DOHH2 (cell line): ENCODE measurements at regions not wholly inside any gene's neighbourhood (a gene's known extent, or its start where the extent isn't known, plus 50 kb on each side); places are given as distances from the start of the nearest gene placed in this dataset.

Experiments used
- CTCF ChIP-seq: fragments of 200-600 bp; sonication (generic); IDR thresholded peaks from one replicate; pipeline ENCODE4 v1.5.1; 2014; ENCODE audit warnings: antibody characterized with exemption, mild to moderate bottlenecking, low read depth, low read length; ENCODE audit not compliant: poor library complexity, severe bottlenecking
- EZH2phosphoT487 ChIP-seq: fragments of 200-600 bp; sonication (generic); IDR thresholded peaks from 2 replicates; pipeline ENCODE4 v1.6.1; 2017; ENCODE audit warnings: borderline replicate concordance, mild to moderate bottlenecking, antibody characterized with exemption, low read length, moderate library complexity, mixed read lengths

- TF ChIP-seq CTCF (no peak), EZH2phosphoT487 (no peak)
Observed at GRCh38 chr3:15982667-15983196, 185.0 kb upstream of the ANKRD28 start.
